ENCODE measurements at regions not wholly inside any gene's neighbourhood (a gene's known extent, or its start where the extent isn't known, plus 50 kb on each side); places are given as distances from the start of the nearest gene placed in this dataset.

DNA sequence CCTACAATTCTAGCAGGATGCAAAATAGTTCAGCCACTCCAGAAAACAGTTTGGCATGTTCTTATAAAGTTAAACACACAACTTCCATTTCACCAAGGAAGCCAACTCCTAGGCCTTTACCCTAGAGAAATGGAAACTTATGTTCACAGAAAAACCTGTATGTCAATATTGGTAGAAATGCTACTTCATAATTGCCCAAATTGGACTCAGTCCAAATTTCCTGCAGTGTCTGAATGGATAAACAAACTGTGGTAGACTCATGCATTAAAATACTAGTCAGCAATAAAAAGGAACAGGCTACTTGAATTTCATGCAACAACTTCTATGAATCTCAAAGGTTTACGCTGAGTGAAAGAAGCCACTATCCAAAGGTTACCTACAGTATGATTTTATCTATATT is 1738.8 kb upstream of the IGFBP7 start:
- TF ChIP-seq, protein P1, sequence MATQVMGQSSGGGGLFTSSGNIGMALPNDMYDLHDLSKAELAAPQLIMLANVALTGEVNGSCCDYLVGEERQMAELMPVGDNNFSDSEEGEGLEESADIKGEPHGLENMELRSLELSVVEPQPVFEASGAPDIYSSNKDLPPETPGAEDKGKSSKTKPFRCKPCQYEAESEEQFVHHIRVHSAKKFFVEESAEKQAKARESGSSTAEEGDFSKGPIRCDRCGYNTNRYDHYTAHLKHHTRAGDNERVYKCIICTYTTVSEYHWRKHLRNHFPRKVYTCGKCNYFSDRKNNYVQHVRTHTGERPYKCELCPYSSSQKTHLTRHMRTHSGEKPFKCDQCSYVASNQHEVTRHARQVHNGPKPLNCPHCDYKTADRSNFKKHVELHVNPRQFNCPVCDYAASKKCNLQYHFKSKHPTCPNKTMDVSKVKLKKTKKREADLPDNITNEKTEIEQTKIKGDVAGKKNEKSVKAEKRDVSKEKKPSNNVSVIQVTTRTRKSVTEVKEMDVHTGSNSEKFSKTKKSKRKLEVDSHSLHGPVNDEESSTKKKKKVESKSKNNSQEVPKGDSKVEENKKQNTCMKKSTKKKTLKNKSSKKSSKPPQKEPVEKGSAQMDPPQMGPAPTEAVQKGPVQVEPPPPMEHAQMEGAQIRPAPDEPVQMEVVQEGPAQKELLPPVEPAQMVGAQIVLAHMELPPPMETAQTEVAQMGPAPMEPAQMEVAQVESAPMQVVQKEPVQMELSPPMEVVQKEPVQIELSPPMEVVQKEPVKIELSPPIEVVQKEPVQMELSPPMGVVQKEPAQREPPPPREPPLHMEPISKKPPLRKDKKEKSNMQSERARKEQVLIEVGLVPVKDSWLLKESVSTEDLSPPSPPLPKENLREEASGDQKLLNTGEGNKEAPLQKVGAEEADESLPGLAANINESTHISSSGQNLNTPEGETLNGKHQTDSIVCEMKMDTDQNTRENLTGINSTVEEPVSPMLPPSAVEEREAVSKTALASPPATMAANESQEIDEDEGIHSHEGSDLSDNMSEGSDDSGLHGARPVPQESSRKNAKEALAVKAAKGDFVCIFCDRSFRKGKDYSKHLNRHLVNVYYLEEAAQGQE (IDR thresholded peaks at IDR 0.05; ENCODE audit: unreplicated experiment): no peak
- TF ChIP-seq, protein P2, sequence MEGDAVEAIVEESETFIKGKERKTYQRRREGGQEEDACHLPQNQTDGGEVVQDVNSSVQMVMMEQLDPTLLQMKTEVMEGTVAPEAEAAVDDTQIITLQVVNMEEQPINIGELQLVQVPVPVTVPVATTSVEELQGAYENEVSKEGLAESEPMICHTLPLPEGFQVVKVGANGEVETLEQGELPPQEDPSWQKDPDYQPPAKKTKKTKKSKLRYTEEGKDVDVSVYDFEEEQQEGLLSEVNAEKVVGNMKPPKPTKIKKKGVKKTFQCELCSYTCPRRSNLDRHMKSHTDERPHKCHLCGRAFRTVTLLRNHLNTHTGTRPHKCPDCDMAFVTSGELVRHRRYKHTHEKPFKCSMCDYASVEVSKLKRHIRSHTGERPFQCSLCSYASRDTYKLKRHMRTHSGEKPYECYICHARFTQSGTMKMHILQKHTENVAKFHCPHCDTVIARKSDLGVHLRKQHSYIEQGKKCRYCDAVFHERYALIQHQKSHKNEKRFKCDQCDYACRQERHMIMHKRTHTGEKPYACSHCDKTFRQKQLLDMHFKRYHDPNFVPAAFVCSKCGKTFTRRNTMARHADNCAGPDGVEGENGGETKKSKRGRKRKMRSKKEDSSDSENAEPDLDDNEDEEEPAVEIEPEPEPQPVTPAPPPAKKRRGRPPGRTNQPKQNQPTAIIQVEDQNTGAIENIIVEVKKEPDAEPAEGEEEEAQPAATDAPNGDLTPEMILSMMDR (conservative IDR thresholded peaks at IDR 0.05; ENCODE audit: low read depth in 2 of 2): no peak
- TF ChIP-seq EZH2 (IDR thresholded peaks at IDR 0.05; ENCODE audit: low read depth, unreplicated experiment): no peak
- TF ChIP-seq POLR2AphosphoS5 (IDR thresholded peaks at IDR 0.05; ENCODE audit: low read depth): no peak
- no peak for TF ChIP-seq ZNF114 (CRISPR knock-in tag; IDR thresholded peaks at IDR 0.05)
- no peak for TF ChIP-seq ETS1 (IDR thresholded peaks at IDR 0.05)
- TF ChIP-seq EZH2phosphoT487 (IDR thresholded peaks at IDR 0.05; ENCODE audit: unreplicated experiment): no peak
- no peak for TF ChIP-seq CREB1 (CRISPR knock-in tag; IDR thresholded peaks at IDR 0.05; ENCODE audit: low read depth)

All from GM23338 (cell line).